ENCODE measurements at regions not wholly inside any gene's neighbourhood (a gene's known extent, or its start where the extent isn't known, plus 50 kb on each side); places are given as distances from the start of the nearest gene placed in this dataset.

GRCh38 chr21:41100826-41101550, 67.0 kb upstream of the BACE2 start:
- TF ChIP-seq CTCF (IDR thresholded peaks at IDR 0.05; ENCODE audit: low read depth, low read length): no peak
- H3K9me3 ChIP-seq: no peaks in the 10 kb centered on the region
- DNase-seq: no peak
- no peak overlapping the region for H3K4me3 ChIP-seq (ENCODE audit: low read depth, low read length)
- H3K27me3 ChIP-seq: no peaks in the 10 kb centered on the region
- H3K4me1 ChIP-seq: no peaks in the 10 kb centered on the region
- no peaks in the 10 kb centered on the region for H3K36me3 ChIP-seq

- TF ChIP-seq CTCF (IDR thresholded peaks at IDR 0.05; ENCODE audit: low read depth, low read length): no peak
- no peak for DNase-seq
- Histone ChIP-seq H3K4me1 (no peaks in the 10 kb centered on the region), H3K4me3 (ENCODE audit: low read depth, low read length) (no peak overlapping the region), H3K9me3 (no peaks in the 10 kb centered on the region), H3K27me3 (no peaks in the 10 kb centered on the region), H3K36me3 (no peaks in the 10 kb centered on the region)
Measured at GRCh38 chr21:41102281-41102680, 65.7 kb upstream of the BACE2 start.

GRCh38 chr21:41107602-41108001, 60.4 kb upstream of the BACE2 start:
- no peak for DNase-seq
- no peaks in the 10 kb centered on the region for H3K27me3 ChIP-seq
- H3K4me1 ChIP-seq: no peaks in the 10 kb centered on the region
- no peak for TF ChIP-seq CTCF (IDR thresholded peaks at IDR 0.05; ENCODE audit: low read depth, low read length)
- H3K36me3 ChIP-seq: no peaks in the 10 kb centered on the region
- no peaks in the 10 kb centered on the region; the same call in 1 of the 2 replicates for H3K9me3 ChIP-seq
- no peak overlapping the region for H3K4me3 ChIP-seq (ENCODE audit: low read depth, low read length)

- Histone ChIP-seq H3K4me3 (ENCODE audit: low read depth, low read length) (no peak overlapping the region), H3K27me3 (no peaks in the 10 kb centered on the region), H3K4me1 (no peaks in the 10 kb centered on the region), H3K36me3 (no peaks in the 10 kb centered on the region), H3K9me3 (no peaks in the 10 kb centered on the region; the same call in 1 of the 2 replicates)
- DNase-seq: no peak
- TF ChIP-seq CTCF (IDR thresholded peaks at IDR 0.05; ENCODE audit: low read depth, low read length): no peak
Measured at GRCh38 chr21:41108668-41109585, 59.0 kb upstream of the BACE2 start.

GRCh38 chr21:41110161-41110560, 57.8 kb upstream of the BACE2 start:
- TF ChIP-seq CTCF (IDR thresholded peaks at IDR 0.05; ENCODE audit: low read depth, low read length): no peak

More at GRCh38 chr21:41110161-41110560, 57.8 kb upstream of the BACE2 start:
- H3K4me3 ChIP-seq (ENCODE audit: low read depth, low read length): no peak overlapping the region
- H3K9me3 ChIP-seq: no peaks in the 10 kb centered on the region; the same call in 1 of the 2 replicates
- DNase-seq: no peak
- H3K27me3 ChIP-seq: no peaks in the 10 kb centered on the region
- H3K4me1 ChIP-seq: no peaks in the 10 kb centered on the region
- no peaks in the 10 kb centered on the region for H3K36me3 ChIP-seq
